ENCODE measurements at regions not wholly inside any gene's neighbourhood (a gene's known extent, or its start where the extent isn't known, plus 50 kb on each side); places are given as distances from the start of the nearest gene placed in this dataset.
"Not testable (repeated sequence)": the region's sequence is repeated elsewhere in the genome, so short reads cannot be mapped to it uniquely, and the experiment has no call there.

DNA sequence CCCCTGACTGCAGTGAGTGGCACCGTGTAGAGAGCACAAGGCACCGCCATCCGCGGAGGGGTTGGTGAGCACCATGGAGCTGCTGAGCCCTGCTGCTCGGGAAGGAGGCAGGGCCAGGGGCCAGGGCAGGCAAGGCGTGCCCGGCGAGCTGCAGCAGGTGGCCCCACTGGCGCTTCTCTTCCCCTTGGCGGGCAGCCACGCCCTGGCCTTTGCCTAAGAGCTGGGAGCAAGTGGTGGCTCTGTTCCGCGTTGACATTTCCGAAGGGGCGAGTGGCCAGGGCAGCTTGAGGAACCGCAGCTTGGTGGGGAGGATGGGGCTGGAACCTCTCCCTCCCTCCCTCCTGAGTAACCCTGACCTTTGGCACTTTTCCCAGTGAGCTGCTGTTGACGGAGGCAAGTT is 194.7 kb upstream of the TP53TG3 start:
- not testable (repeated sequence) for TF ChIP-seq CTCF, POLR2A (IDR thresholded peaks at IDR 0.05)
